Endothelial cell of umbilical vein (primary cell): ENCODE measurements at regions not wholly inside any gene's neighbourhood (a gene's known extent, or its start where the extent isn't known, plus 50 kb on each side); places are given as distances from the start of the nearest gene placed in this dataset.

Experiments
- EZH2 ChIP-seq: IDR thresholded peaks from 2 replicates; pipeline ENCODE4 v1.6.1; 2012; ENCODE audit warnings: borderline replicate concordance, low read depth, mild to moderate bottlenecking, moderate library complexity, low read length, inconsistent platforms; ENCODE audit not compliant: severe bottlenecking
- JUN ChIP-seq: IDR thresholded peaks from 2 replicates; pipeline ENCODE4 v1.6.1; 2011; ENCODE audit warnings: borderline replicate concordance, low read depth; ENCODE audit not compliant: insufficient read length, insufficient read depth
- MYC ChIP-seq: IDR thresholded peaks from one replicate; pipeline ENCODE4 v1.6.1; 2011; ENCODE audit warnings: mild to moderate bottlenecking, low read depth, low read length
- POLR2A ChIP-seq: IDR thresholded peaks from 2 replicates; pipeline ENCODE4 v1.6.1; 2012; ENCODE audit warnings: low read depth, mild to moderate bottlenecking, control low read depth, low read length
- TF ChIP-seq, protein P1 (sequence below), 2 donors: IDR thresholded peaks; 1 replicate in 1 of 2; 2 replicates in 1 of 2; pipeline ENCODE4 v1.5.1; 2011; ENCODE audit warnings: low read length in 2 of 2, mild to moderate bottlenecking in 2 of 2, moderate library complexity in 2 of 2, control low read depth in 1 of 2, inconsistent platforms in 1 of 2, low read depth in 1 of 2; ENCODE audit not compliant: insufficient read depth in 1 of 2; ENCODE audit errors: extremely low read depth in 1 of 2
- TF ChIP-seq, protein P2 (sequence below): IDR thresholded peaks from 2 replicates; pipeline ENCODE4 v1.6.1; 2011; ENCODE audit not compliant: insufficient read depth, insufficient read length

DNA sequence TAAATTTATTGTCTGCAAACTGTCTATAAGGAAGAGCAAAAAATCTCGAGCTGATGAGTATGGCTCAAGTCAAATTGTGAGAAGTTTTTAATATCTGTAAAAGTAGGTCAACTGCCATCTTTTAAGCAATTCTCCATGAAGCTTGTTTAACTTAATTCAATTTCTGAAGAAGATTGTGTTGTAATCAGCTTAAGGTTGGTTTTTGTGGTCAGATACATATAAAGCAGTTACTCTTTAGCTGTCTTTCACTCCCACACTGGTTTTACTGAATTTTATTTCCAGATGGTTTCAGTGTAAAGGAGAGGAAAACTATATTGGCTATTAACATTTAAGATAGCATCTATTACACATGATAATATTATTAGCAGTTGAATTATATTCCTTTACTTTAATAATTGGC is 1165.1 kb downstream of the SLC16A7 start:
- TF ChIP-seq, protein P1, sequence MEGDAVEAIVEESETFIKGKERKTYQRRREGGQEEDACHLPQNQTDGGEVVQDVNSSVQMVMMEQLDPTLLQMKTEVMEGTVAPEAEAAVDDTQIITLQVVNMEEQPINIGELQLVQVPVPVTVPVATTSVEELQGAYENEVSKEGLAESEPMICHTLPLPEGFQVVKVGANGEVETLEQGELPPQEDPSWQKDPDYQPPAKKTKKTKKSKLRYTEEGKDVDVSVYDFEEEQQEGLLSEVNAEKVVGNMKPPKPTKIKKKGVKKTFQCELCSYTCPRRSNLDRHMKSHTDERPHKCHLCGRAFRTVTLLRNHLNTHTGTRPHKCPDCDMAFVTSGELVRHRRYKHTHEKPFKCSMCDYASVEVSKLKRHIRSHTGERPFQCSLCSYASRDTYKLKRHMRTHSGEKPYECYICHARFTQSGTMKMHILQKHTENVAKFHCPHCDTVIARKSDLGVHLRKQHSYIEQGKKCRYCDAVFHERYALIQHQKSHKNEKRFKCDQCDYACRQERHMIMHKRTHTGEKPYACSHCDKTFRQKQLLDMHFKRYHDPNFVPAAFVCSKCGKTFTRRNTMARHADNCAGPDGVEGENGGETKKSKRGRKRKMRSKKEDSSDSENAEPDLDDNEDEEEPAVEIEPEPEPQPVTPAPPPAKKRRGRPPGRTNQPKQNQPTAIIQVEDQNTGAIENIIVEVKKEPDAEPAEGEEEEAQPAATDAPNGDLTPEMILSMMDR (IDR thresholded peaks at IDR 0.05; ENCODE audit: extremely low read depth in 1 of 2, insufficient read depth in 1 of 2, low read depth in 1 of 2, low read length in 2 of 2): no peak
- TF ChIP-seq EZH2: no peak
- no peak for TF ChIP-seq POLR2A
- TF ChIP-seq, protein P2, sequence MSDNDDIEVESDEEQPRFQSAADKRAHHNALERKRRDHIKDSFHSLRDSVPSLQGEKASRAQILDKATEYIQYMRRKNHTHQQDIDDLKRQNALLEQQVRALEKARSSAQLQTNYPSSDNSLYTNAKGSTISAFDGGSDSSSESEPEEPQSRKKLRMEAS: no peak
- TF ChIP-seq JUN: no peak
- TF ChIP-seq MYC: no peak
